ENCODE measurements at regions not wholly inside any gene's neighbourhood (a gene's known extent, or its start where the extent isn't known, plus 50 kb on each side); places are given as distances from the start of the nearest gene placed in this dataset.

GRCh38 chr11:95699631-95700470 is 89.7 kb downstream of the FAM76B start:
- CTCF ChIA-PET = interaction anchor here (0.9 to 2.7 kb wide), 2 partner anchors 541 to 545 kb away, joined by 3 to 11 read pairs; no protein-coding TSS in a partner anchor
- peaks cover 10% of the 10 kb centered on the region for H3K4me1 Mint-ChIP-seq
- H3K27ac Mint-ChIP-seq = no peak overlapping the region
- H3K27me3 Mint-ChIP-seq (ENCODE audit: low read depth) = no peaks in the 10 kb centered on the region
- no peak for ATAC-seq
- DNase-seq (ENCODE audit: low spot score) = no peak
- no peak overlapping the region for H3K4me3 Mint-ChIP-seq
- no peaks in the 10 kb centered on the region for H3K36me3 Mint-ChIP-seq
- POLR2A ChIA-PET = no interaction called here
- no peaks in the 10 kb centered on the region for H3K9me3 Mint-ChIP-seq
- TF ChIP-seq MYBL2 (CRISPR knock-in tag; IDR thresholded peaks at IDR 0.05) (no peak), MXD4 (CRISPR knock-in tag; IDR thresholded peaks at IDR 0.05; ENCODE audit: borderline replicate concordance) (no peak), ATF3 (CRISPR knock-in tag; conservative IDR thresholded peaks at IDR 0.05) (no peak), USF2 (CRISPR knock-in tag; IDR thresholded peaks at IDR 0.05) (no peak), RELA (CRISPR knock-in tag; IDR thresholded peaks at IDR 0.05; ENCODE audit: borderline replicate concordance) (no peak), ZNF396 (CRISPR knock-in tag; IDR thresholded peaks at IDR 0.05; ENCODE audit: borderline replicate concordance) (no peak), ZNF219 (CRISPR knock-in tag; IDR thresholded peaks at IDR 0.05; ENCODE audit: borderline replicate concordance) (no peak), ZNF512 (CRISPR knock-in tag; IDR thresholded peaks at IDR 0.05; ENCODE audit: borderline replicate concordance) (no peak), GRHL2 (CRISPR knock-in tag; IDR thresholded peaks at IDR 0.05; ENCODE audit: insufficient replicate concordance, severe bottlenecking) (no peak), FOXJ3 (CRISPR knock-in tag; IDR thresholded peaks at IDR 0.05; ENCODE audit: borderline replicate concordance) (no peak), TP53 (CRISPR knock-in tag; IDR thresholded peaks at IDR 0.05) (no peak), ATF2 (CRISPR knock-in tag; IDR thresholded peaks at IDR 0.05; ENCODE audit: borderline replicate concordance, low read depth) (no peak), ETV6 (CRISPR knock-in tag; IDR thresholded peaks at IDR 0.05) (no peak)
- TF ChIP-seq, protein P1, sequence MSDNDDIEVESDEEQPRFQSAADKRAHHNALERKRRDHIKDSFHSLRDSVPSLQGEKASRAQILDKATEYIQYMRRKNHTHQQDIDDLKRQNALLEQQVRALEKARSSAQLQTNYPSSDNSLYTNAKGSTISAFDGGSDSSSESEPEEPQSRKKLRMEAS (CRISPR knock-in tag; IDR thresholded peaks at IDR 0.05) = no peak
- TF ChIP-seq, protein P2, sequence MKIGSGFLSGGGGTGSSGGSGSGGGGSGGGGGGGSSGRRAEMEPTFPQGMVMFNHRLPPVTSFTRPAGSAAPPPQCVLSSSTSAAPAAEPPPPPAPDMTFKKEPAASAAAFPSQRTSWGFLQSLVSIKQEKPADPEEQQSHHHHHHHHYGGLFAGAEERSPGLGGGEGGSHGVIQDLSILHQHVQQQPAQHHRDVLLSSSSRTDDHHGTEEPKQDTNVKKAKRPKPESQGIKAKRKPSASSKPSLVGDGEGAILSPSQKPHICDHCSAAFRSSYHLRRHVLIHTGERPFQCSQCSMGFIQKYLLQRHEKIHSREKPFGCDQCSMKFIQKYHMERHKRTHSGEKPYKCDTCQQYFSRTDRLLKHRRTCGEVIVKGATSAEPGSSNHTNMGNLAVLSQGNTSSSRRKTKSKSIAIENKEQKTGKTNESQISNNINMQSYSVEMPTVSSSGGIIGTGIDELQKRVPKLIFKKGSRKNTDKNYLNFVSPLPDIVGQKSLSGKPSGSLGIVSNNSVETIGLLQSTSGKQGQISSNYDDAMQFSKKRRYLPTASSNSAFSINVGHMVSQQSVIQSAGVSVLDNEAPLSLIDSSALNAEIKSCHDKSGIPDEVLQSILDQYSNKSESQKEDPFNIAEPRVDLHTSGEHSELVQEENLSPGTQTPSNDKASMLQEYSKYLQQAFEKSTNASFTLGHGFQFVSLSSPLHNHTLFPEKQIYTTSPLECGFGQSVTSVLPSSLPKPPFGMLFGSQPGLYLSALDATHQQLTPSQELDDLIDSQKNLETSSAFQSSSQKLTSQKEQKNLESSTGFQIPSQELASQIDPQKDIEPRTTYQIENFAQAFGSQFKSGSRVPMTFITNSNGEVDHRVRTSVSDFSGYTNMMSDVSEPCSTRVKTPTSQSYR (CRISPR knock-in tag; IDR thresholded peaks at IDR 0.05) = no peak
- TF ChIP-seq, protein P3, sequence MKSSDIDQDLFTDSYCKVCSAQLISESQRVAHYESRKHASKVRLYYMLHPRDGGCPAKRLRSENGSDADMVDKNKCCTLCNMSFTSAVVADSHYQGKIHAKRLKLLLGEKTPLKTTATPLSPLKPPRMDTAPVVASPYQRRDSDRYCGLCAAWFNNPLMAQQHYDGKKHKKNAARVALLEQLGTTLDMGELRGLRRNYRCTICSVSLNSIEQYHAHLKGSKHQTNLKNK (CRISPR knock-in tag; IDR thresholded peaks at IDR 0.05) = no peak
- TF ChIP-seq, protein P4, sequence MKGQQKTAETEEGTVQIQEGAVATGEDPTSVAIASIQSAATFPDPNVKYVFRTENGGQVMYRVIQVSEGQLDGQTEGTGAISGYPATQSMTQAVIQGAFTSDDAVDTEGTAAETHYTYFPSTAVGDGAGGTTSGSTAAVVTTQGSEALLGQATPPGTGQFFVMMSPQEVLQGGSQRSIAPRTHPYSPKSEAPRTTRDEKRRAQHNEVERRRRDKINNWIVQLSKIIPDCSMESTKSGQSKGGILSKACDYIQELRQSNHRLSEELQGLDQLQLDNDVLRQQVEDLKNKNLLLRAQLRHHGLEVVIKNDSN (CRISPR knock-in tag; IDR thresholded peaks at IDR 0.05) = no peak
- TF ChIP-seq, protein P5, sequence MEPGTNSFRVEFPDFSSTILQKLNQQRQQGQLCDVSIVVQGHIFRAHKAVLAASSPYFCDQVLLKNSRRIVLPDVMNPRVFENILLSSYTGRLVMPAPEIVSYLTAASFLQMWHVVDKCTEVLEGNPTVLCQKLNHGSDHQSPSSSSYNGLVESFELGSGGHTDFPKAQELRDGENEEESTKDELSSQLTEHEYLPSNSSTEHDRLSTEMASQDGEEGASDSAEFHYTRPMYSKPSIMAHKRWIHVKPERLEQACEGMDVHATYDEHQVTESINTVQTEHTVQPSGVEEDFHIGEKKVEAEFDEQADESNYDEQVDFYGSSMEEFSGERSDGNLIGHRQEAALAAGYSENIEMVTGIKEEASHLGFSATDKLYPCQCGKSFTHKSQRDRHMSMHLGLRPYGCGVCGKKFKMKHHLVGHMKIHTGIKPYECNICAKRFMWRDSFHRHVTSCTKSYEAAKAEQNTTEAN (CRISPR knock-in tag; IDR thresholded peaks at IDR 0.05) = no peak
- TF ChIP-seq, protein P6, sequence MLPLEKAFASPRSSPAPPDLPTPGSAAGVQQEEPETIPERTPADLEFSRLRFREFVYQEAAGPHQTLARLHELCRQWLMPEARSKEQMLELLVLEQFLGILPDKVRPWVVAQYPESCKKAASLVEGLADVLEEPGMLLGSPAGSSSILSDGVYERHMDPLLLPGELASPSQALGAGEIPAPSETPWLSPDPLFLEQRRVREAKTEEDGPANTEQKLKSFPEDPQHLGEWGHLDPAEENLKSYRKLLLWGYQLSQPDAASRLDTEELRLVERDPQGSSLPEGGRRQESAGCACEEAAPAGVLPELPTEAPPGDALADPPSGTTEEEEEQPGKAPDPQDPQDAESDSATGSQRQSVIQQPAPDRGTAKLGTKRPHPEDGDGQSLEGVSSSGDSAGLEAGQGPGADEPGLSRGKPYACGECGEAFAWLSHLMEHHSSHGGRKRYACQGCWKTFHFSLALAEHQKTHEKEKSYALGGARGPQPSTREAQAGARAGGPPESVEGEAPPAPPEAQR (CRISPR knock-in tag; IDR thresholded peaks at IDR 0.05) = no peak

All from WTC11 (cell line).